DMS114 treated with DMSO at 0.1 percent for 48 hours (cell line): ENCODE measurements at regions not wholly inside any gene's neighbourhood (a gene's known extent, or its start where the extent isn't known, plus 50 kb on each side); places are given as distances from the start of the nearest gene placed in this dataset.
"Not testable (repeated sequence)": the region's sequence is repeated elsewhere in the genome, so short reads cannot be mapped to it uniquely, and the experiment has no call there.

Experiments
- DNase-seq: peaks from one replicate; lab custom pipeline; 2025; ENCODE audit not compliant: unreplicated experiment; lab: John Stamatoyannopoulos, UW

GRCh38 chr7:12930534-12930933 is 243.1 kb downstream of the ARL4A start:
- no peak for DNase-seq

DNA sequence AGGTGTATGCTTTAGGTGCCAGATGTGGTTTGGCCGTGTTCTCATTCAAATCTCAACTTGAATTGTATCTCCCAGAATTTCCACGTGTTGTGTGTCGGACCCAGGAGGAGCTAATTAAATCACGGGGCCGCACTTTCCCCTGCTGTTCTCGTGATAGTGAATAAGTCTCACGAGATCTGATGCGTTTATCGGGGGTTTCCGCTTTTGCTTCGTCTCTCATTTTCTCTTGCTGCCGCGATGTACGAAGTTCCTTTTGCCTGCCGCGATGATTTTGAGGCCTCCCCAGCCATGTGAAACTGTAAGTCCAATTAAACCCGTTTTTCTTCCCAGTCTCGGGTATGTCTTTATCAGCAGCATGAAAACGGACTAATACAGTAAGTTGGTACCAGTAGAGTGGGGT is 244.0 kb downstream of the ARL4A start:
- DNase-seq = not testable (repeated sequence)

GRCh38 chr7:12939694-12940093 is 252.3 kb downstream of the ARL4A start:
- no peak for DNase-seq

DNA sequence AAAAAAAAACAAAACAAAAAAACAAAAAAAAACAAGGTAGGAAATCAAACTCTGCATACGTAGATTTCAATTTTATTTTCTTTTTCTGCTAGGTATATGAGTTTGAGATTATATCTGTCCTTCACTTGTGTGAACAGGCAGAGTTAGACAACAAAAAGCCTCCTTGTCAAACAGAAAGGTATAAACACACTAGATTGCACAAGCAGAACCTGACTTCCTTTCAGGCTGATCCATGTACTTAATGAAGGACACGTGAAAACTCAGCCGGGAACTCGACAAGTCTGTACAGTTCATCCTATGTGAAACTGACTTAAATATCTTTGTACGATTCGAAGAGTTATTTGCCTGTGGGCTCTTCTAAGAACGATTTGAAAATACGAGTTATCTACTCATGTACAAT is 254.1 kb downstream of the ARL4A start:
- no peak for DNase-seq

GRCh38 chr7:12942609-12943008 is 255.2 kb downstream of the ARL4A start:
- DNase-seq = no peak

- no peak for DNase-seq
These were observed 256.3 kb downstream of the ARL4A start for GRCh38 chr7:12943781-12944180.

DNA sequence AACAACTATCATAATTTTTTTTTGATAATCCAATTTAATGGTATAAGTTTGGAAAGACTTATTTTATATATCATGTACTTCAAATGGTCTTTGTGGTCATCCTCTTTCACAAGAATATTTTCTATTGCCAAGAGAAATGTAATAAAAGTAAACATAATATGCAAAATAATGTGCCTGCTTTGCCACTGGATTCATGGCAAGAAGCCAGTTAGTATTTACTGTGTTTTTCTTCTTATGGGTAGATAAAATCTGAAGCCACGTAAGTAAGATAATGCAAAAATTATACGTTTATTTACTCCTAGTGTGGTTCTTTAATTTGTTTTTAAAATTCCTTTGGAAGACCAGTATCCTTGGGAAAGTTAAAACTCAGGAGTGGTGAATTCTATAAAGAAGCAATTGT is 258.5 kb downstream of the ARL4A start:
- DNase-seq = no peak

DNA sequence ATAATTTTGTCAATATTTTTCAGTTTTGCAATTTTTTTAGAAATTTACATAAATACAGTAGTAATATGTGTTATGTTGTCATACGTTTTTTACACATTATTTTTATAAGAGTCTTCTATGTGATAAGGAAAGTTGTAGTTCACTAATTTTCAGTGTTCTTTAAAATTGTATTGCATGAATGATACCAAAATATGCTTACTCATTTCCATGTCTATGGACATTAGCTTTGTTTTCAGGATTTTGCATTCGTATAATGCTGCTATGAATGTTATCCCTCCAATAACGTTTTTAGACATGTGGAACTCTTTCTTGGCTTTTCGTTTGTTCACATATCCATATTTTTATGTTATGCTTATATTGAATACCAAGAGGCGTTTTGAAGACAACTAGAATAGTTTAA is 260.0 kb downstream of the ARL4A start:
- no peak for DNase-seq

DNA sequence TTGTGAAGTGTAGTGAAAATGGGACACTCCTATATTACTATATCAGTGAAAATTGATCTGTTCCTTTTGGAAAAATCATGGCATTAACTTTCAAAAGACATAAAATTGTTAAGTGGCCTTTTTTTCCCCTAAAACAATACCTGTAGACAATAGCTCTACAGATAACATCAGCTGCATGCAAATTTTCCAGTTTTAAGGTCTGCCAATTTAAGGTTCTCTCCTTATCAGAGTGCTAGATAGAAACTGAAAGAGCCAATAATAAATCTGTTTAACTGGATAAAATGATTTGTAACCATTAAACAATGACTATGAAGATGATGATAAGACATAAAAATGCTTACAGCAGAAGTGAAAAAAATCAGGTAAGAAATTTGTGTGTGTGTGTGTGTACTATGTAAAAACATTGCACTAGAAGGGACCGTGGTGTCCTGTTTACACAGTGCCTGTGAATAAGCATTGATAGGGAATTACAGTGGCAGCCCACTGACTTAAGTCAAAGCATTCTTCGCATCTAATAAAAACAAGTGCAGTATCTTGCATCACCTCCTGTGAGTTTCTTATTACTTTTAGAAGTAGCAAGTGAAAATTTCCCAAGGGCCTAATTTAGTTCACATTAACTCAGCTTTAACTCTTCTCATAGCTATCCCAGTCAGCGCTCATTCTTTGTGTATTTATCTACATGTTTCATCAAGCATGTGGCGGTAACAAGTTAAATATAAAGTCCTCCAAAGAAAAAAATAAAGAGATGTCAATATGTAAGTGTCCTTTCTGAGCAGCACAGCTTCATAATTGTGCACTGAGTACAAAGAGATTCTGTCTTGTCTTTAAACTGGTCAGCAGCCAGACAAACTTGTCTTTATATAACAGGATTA is 261.9 kb downstream of the ARL4A start:
- DNase-seq = no peak

DNA sequence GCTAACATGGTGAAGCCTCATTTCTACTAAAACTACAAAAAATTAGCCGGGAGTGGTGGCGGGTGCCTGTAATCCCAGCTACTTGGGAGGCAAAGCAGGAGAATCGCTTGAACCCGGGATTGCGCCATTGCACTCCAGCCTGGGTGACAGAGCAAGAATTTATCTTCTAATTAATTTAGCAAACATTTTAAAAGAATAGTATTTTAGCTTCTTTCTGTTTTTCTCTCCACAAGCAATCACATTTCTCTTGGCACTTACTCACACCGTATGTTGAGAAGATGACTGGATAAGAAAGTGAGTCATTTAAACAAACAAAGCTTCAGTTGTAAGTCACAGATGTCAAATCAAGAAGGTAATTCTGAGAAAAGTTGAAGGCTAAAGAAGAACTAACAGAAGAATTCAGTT is 264.0 kb downstream of the ARL4A start:
- no peak for DNase-seq

GRCh38 chr7:12954380-12955033 is 267.1 kb downstream of the ARL4A start:
- DNase-seq = no peak

GRCh38 chr7:12957487-12957886 is 270.1 kb downstream of the ARL4A start:
- DNase-seq = no peak

- DNase-seq = peak; percentile 58
These were observed 274.6 kb downstream of the ARL4A start for GRCh38 chr7:12961910-12962480.

DNA sequence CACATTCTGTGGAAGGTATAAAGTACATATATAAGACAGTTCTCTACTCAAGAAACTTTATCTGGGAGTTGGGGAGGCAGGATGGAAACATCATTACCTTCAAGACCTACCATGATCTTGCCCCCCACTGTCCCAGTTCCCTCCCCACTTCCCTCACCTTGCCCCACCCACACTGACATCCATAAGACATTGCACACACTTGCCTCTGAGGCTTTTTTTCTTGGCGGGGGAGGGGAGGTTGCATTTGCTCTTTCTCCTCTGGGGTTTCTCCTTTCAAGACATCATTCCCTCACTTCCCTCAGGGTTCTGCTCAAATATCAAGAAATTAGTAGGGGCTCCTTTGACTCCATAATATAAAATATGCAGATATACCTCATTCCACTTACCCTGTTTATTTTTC is 276.0 kb downstream of the ARL4A start:
- DNase-seq = no peak

DNA sequence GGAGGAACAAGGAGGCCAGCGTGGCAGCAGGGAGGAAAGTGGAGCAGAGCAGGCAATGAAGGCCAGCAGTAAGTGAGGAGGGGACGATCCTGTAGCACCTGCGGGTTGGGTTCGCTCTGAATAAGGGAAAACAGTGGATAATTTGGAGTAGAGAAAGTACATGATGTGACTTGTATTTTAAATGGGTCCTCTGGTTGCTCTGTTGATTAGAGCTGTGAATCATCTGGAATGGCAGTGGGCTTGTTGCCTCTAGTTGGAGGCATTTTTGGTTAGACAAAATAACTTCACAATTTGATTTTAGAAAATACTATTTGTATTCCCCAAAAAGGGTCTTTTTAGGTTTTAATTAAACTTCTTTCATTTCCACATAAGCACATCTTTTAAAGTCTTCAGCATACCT is 277.4 kb downstream of the ARL4A start:
- no peak for DNase-seq

DNA sequence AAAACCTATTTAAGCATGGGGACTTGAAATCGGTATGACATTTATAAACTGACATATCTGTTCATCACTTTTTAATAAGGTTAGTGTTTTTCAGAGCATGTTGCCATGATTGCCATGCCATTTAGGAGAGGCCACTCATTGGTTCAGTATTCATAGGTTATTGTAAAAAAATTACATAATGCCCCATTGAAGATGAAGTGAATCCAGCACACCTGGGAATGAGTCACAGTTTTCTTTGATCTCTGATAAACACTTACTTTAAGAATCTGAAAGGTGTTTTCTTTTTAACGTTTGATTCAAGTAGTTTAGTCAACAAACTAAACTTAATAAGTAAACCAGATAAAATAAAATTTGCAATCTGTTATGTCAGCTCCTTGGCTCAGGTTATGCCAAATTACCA is 278.3 kb downstream of the ARL4A start:
- DNase-seq = no peak

DNA sequence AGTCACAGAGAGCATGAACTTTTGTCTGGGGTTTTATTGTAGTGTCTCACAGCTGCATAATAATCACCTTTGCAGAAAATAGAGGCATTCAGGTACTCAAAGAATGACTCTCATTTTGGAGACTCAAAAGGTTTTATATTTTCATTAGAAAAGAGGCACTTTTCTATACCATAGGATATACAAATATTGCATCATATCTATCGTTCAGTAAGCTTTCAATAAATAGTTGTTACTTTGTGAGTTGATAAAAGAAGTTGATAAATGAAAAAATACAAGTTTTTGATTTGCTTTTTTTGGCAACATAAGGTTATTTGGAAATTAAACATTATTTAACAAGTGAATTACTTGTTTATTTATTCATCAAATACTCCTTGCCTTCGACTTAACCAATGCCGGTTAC is 279.9 kb downstream of the ARL4A start:
- DNase-seq = no peak

GRCh38 chr7:12968836-12969422 is 281.5 kb downstream of the ARL4A start:
- peak; percentile 49 for DNase-seq

GRCh38 chr7:12970626-12971025 is 283.2 kb downstream of the ARL4A start:
- DNase-seq = peak; percentile 48

DNA sequence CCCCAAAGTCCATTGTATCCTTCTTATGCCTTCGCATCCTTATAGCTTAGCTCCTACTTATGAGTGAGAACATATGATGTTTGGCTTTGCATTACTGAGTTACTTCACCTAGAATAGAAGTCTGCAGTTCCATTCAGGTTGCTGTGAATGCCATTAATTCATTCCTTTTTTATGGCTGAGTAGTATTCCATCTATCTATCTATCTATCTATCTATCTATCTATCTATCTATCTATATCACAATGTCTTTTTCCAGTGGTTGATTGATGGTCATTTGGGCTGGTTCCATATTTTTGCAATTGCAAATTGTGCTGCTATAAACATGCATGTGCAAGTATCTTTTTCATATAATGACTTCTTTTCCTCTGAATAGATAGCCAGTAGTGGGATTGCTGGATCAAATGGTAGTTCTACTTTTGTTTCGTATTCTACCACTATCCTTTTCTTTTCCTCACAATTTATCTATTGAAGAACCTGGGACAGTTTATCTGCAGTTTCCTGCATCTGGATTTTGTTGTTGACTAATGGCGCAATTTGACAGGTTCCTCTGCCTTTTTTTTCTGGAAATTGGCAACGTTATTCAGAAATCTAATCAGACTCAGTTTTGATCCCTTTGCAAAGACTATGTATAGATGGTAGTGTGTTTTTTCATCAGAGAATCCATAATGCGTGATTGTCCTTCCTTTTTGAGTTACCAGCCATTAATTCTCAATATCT is 287.2 kb downstream of the ARL4A start:
- DNase-seq = no peak

DNA sequence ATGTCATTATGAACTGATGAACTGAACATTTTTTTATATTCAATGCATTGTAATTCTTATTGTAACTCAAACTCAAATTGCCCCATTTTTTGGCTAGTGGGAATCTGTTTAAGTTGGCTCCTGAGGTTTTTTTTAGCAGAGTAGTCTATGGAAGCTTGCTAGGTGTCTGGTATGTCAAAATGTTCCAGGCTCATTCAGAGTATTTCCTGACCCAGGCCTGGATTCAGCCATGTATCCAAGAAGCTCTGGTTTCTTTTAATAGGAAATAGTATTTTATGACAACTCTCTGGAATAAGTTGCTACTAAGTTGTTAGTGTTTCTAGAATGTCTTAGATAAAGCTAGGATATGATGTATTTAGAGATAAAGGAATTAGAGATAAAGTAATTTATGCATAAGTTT is 288.0 kb downstream of the ARL4A start:
- no peak for DNase-seq
